Smooth muscle cell (in vitro differentiated cells): ENCODE measurements at regions not wholly inside any gene's neighbourhood (a gene's known extent, or its start where the extent isn't known, plus 50 kb on each side); places are given as distances from the start of the nearest gene placed in this dataset.

ENCODE experiments used
- DNase-seq: peaks from one replicate; lab custom pipeline; 2025; ENCODE audit not compliant: unreplicated experiment; lab: John Stamatoyannopoulos, UW
- H2AFZ ChIP-seq: fragments of 200-600 bp; sonication (generic); 2 replicates; pipeline ENCODE4 v1.6.0; 2016; ENCODE audit warnings: antibody characterized with exemption, low read depth, mild to moderate bottlenecking
- H3F3A ChIP-seq: fragments of 200-600 bp; sonication (generic); 2 replicates; pipeline ENCODE4 v1.6.0; 2017; ENCODE audit warnings: antibody characterized with exemption, low read depth
- H3K27ac ChIP-seq: fragments of 200-600 bp; sonication (generic); 2 replicates; pipeline ENCODE4 v1.5.1; 2016; ENCODE audit warnings: low read depth, mild to moderate bottlenecking
- H3K27me3 ChIP-seq: fragments of 200-600 bp; sonication (generic); 2 replicates; pipeline ENCODE4 v1.6.1; 2016; ENCODE audit warnings: low read depth, mild to moderate bottlenecking
- H3K36me3 ChIP-seq: fragments of 200-600 bp; sonication (generic); 2 replicates; pipeline ENCODE4 v1.5.1; 2016; ENCODE audit warnings: low read depth
- H3K4me1 ChIP-seq: fragments of 200-600 bp; sonication (generic); 2 replicates; pipeline ENCODE4 v1.5.1; 2016; ENCODE audit warnings: low read depth
- H3K4me2 ChIP-seq: fragments of 200-600 bp; sonication (generic); 2 replicates; pipeline ENCODE4 v1.6.0; 2016; ENCODE audit warnings: mild to moderate bottlenecking
- H3K4me3 ChIP-seq: fragments of 200-600 bp; sonication (generic); 2 replicates; pipeline ENCODE4 v1.5.1; 2016; ENCODE audit warnings: mild to moderate bottlenecking
- H3K79me2 ChIP-seq: fragments of 200-600 bp; sonication (generic); 2 replicates; pipeline ENCODE4 v1.6.0; 2016; ENCODE audit warnings: low read depth, mild to moderate bottlenecking
- H3K9ac ChIP-seq: fragments of 200-600 bp; sonication (generic); 2 replicates; pipeline ENCODE4 v1.6.0; 2016; ENCODE audit warnings: low read depth
- H3K9me3 ChIP-seq: fragments of 200-600 bp; sonication (generic); replicated peaks from 2 replicates; pipeline ENCODE4 v1.5.1; 2016; ENCODE audit warnings: low read depth
- H4K20me1 ChIP-seq: fragments of 200-600 bp; sonication (generic); 2 replicates; pipeline ENCODE4 v1.6.0; 2016; ENCODE audit warnings: low read depth
- whole genome bisulfite sequencing: methylation state at CpG from one replicate; pipeline ENCODE4 v1.1.7; 2016; ENCODE audit warnings: low lambda C conversion rate; 5-methylcytosine and 5-hydroxymethylcytosine counted together
- TF ChIP-seq, protein P1 (sequence below): fragments of 200-600 bp; sonication (generic); IDR thresholded peaks from 2 replicates; pipeline ENCODE4 v1.5.1; 2017; ENCODE audit warnings: borderline replicate concordance, mild to moderate bottlenecking, antibody characterized with exemption; ENCODE audit not compliant: insufficient read depth, poor library complexity, severe bottlenecking

DNA sequence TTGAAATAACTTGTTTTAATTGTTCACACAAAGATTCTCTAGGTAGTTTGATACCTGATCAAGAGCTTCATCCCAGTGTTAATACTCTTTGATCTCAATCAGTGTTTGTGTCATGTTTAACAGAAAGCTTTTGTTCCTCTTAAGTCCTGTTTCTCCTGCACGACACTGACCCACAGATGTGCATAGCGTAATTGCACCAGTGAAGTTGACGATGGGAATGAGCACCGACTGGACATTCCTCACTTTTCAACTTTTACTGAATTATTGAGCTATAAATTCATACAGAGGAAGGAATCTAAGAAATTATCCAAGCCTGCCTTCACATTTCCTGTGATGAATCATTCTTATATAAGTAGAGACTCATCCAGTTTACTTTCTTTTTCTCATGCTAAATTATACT, 878.7 kb upstream of the TENM3 start:
- no peaks in the 10 kb centered on the region for H3K36me3 ChIP-seq
- H3K9ac ChIP-seq, result no peak overlapping the region
- H3K79me2 ChIP-seq, result no peaks in the 10 kb centered on the region
- no peak overlapping the region for H3K4me2 ChIP-seq
- no peak for DNase-seq
- 89% methylated on average over 4 of the region's 4 CpGs for WGBS
- TF ChIP-seq, protein P1, sequence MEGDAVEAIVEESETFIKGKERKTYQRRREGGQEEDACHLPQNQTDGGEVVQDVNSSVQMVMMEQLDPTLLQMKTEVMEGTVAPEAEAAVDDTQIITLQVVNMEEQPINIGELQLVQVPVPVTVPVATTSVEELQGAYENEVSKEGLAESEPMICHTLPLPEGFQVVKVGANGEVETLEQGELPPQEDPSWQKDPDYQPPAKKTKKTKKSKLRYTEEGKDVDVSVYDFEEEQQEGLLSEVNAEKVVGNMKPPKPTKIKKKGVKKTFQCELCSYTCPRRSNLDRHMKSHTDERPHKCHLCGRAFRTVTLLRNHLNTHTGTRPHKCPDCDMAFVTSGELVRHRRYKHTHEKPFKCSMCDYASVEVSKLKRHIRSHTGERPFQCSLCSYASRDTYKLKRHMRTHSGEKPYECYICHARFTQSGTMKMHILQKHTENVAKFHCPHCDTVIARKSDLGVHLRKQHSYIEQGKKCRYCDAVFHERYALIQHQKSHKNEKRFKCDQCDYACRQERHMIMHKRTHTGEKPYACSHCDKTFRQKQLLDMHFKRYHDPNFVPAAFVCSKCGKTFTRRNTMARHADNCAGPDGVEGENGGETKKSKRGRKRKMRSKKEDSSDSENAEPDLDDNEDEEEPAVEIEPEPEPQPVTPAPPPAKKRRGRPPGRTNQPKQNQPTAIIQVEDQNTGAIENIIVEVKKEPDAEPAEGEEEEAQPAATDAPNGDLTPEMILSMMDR, result no peak
- no peaks in the 10 kb centered on the region for H3K9me3 ChIP-seq
- H4K20me1 ChIP-seq, result no peaks in the 10 kb centered on the region
- no peak overlapping the region for H3K4me3 ChIP-seq
- H3K4me1 ChIP-seq, result no peaks in the 10 kb centered on the region
- H3F3A ChIP-seq, result no peaks in the 10 kb centered on the region
- peaks cover 10% of the 10 kb centered on the region for H3K27me3 ChIP-seq
- H3K27ac ChIP-seq, result no peak overlapping the region
- no peak overlapping the region for H2AFZ ChIP-seq

DNA sequence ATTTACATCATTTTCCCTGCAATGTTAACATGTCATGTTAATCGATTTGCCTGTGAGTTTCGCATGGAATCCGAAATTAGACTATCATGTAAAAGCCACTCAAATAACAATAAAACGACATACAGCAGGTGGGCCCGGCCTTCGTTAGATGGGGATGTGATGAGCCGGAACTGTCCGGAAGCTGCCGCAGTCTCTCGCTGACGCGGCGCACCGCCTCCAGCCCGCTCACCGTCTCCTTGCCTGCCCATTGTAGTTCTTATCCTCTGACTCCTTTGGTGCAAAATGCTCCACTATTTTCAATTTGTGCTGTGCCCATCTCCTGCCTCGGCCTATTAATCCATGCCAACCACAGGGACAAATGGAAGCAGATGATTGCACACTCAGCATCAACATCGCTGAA, 877.5 kb upstream of the TENM3 start:
- Histone ChIP-seq H3K4me1 (no peaks in the 10 kb centered on the region), H2AFZ (no peak overlapping the region), H3K27me3 (no peaks in the 10 kb centered on the region), H3K27ac (no peak overlapping the region), H3K79me2 (no peaks in the 10 kb centered on the region), H3K9ac (no peak overlapping the region), H3K9me3 (no peaks in the 10 kb centered on the region), H4K20me1 (no peaks in the 10 kb centered on the region), H3K36me3 (no peaks in the 10 kb centered on the region), H3K4me2 (no peak overlapping the region), H3F3A (no peaks in the 10 kb centered on the region), H3K4me3 (no peak overlapping the region)
- WGBS, result 97% methylated on average over 18 of the region's 18 CpGs
- no peak for DNase-seq
- TF ChIP-seq, protein P1, result no peak

- Histone ChIP-seq H3K79me2 (no peaks in the 10 kb centered on the region), H3F3A (no peaks in the 10 kb centered on the region), H3K4me3 (no peak overlapping the region), H3K4me2 (no peak overlapping the region), H3K36me3 (no peaks in the 10 kb centered on the region), H3K27me3 (peaks cover 6% of the 10 kb centered on the region), H2AFZ (no peak overlapping the region), H3K27ac (no peak overlapping the region), H3K9ac (no peak overlapping the region), H3K4me1 (peaks cover 3% of the 10 kb centered on the region), H3K9me3 (no peaks in the 10 kb centered on the region), H4K20me1 (no peaks in the 10 kb centered on the region)
- TF ChIP-seq, protein P1, result no peak
- WGBS, result 63% methylated on average over 3 of the region's 3 CpGs
- DNase-seq, result no peak
Observed at GRCh38 chr4:181372014-181372413, 871.2 kb upstream of the TENM3 start.

DNA sequence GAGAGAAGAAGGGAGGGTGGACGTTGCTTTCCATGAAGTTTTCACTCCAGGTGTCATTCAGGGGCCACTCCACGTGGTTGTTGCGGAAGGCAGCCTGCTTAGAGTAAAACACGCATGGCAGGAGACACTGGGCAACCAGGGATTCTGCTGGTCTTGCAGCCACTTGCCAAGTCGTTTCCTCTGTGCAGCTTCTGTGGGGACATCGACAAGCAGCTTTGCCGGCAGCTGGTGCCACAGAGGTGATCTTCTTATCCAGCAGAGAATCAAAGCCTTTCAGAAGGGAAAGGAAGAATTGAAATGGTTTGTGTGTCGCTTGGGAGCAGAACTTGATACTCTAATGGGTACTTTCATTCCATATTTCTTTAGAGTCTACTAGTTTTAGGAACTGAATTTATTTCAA, 867.1 kb upstream of the TENM3 start:
- DNase-seq, result no peak
- H4K20me1 ChIP-seq, result no peaks in the 10 kb centered on the region
- H3K9me3 ChIP-seq, result no peaks in the 10 kb centered on the region
- peaks cover 3% of the 10 kb centered on the region for H3K4me1 ChIP-seq
- H3K36me3 ChIP-seq, result no peaks in the 10 kb centered on the region
- H3K4me2 ChIP-seq, result no peak overlapping the region
- no peak overlapping the region for H2AFZ ChIP-seq
- no peaks in the 10 kb centered on the region for H3F3A ChIP-seq
- peaks cover 4% of the 10 kb centered on the region for H3K27me3 ChIP-seq
- no peak overlapping the region for H3K4me3 ChIP-seq
- no peak overlapping the region for H3K9ac ChIP-seq
- no peaks in the 10 kb centered on the region for H3K79me2 ChIP-seq
- no peak overlapping the region for H3K27ac ChIP-seq
- 80% methylated on average over 8 of the region's 8 CpGs for WGBS
- TF ChIP-seq, protein P1, result no peak
